SH-SY5Y (cell line): ENCODE measurements at regions not wholly inside any gene's neighbourhood (a gene's known extent, or its start where the extent isn't known, plus 50 kb on each side); places are given as distances from the start of the nearest gene placed in this dataset.

ENCODE experiments used
- GATA2 ChIP-seq: IDR thresholded peaks from 2 replicates; pipeline ENCODE4 v1.6.1; 2011; ENCODE audit warnings: mild to moderate bottlenecking, low read depth, low read length
- GATA3 ChIP-seq: IDR thresholded peaks from 2 replicates; pipeline ENCODE4 v1.6.1; 2011; ENCODE audit warnings: low read depth, mild to moderate bottlenecking, low read length, moderate library complexity

GRCh38 chr9:19976226-19976625, 187.4 kb upstream of the SLC24A2 start:
- TF ChIP-seq GATA2 (no peak), GATA3 (no peak)
